ENCODE measurements at regions not wholly inside any gene's neighbourhood (a gene's known extent, or its start where the extent isn't known, plus 50 kb on each side); places are given as distances from the start of the nearest gene placed in this dataset.
"Not testable (repeated sequence)": the region's sequence is repeated elsewhere in the genome, so short reads cannot be mapped to it uniquely, and the experiment has no call there.

GRCh38 chr3:187795207-187795960 lies 50.1 kb upstream of the BCL6 start:
- no peak for DNase-seq (ENCODE audit: low spot score)

- no peak for DNase-seq (ENCODE audit: low spot score)
These were observed 52.9 kb upstream of the BCL6 start for GRCh38 chr3:187798126-187798525.

GRCh38 chr3:187798531-187799530 lies 53.6 kb upstream of the BCL6 start:
- DNase-seq (ENCODE audit: low spot score), result no peak

DNA sequence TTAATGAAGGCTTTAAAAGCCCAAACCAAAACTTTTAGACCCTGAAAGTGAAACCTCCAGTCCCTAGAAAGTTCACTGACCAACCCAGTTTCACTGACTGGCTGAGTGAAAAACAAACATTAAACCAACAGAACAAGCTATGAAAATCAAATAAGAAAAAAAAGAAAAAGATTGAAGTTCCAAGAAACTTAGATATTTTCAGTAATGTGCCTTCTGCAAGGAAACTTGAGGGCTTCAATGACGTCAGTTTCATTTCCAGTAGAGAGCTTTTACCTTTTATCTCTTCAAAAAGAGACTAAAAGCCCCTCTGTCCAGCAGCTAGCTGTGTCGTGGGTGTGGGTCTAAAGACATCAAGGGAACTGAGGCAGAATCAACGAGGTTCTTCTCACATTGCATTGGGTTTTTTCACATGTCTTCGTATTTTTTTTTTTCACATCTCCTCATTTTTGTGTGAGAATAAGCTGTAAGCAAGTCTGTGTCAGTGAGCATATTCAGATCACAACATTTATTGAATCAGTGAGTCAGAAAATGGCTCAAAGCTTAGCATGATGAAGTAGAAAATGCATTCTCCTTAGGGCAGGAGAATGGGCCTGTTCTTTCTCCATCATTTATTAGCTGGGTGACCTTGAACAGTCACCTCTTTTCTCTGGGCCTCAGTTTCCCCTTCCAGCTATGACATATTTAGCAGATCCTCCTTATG lies 54.8 kb upstream of the BCL6 start:
- no peak for DNase-seq (ENCODE audit: low spot score)

- no peak for DNase-seq (ENCODE audit: low spot score)
These were observed 55.9 kb upstream of the BCL6 start for GRCh38 chr3:187801152-187801551.

- DNase-seq (ENCODE audit: low spot score), result no peak
These were observed 57.1 kb upstream of the BCL6 start for GRCh38 chr3:187802203-187802927.

DNA sequence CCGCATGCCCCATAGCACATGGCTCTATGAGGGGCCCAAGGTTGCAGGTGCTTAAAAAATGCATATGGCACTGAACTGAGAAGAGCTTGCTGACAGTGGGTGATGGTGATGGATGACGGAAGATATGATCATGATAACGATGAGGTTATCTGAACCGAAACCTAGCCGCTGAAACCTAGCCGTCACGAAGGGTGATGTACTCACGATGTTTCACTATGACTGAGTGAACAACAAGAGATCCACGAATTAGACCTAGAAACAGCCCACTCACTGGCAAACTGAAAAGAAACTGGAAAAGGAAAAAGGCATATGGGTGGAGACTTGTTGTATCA lies 57.6 kb upstream of the BCL6 start:
- DNase-seq (ENCODE audit: low spot score), result no peak

DNA sequence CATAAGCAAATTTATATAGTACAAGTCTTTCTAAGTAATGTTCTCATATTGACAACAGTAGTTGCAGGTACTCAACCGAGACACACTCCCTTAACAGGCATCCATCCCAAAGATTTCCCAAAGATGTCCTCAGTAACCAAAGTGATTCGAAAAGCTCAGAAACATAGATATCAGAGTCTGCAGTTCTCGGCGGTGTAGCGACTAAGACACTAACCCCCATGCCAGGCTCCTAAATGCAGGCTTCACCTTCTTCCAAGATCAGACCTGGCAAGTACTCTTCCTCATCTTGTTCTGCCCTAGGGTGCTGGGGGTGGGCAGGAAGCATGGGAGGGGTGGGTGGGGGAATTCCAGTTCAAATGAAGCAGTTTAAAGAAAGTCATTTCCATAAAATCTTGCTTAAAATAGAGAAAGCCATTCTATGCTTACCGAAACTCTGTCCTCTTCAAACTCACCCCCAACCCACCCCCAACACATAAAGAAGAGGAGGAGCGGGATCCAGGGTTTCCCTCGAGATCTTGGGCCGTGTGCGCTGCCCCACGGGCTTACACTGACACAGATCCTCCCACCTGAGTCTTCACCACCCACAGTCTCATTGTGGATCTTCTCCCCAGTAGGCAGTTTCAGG lies 59.0 kb upstream of the BCL6 start:
- DNase-seq (ENCODE audit: low spot score), result no peak

- DNase-seq (ENCODE audit: low spot score), result no peak
These were observed 59.5 kb upstream of the BCL6 start for GRCh38 chr3:187804745-187805121.

DNA sequence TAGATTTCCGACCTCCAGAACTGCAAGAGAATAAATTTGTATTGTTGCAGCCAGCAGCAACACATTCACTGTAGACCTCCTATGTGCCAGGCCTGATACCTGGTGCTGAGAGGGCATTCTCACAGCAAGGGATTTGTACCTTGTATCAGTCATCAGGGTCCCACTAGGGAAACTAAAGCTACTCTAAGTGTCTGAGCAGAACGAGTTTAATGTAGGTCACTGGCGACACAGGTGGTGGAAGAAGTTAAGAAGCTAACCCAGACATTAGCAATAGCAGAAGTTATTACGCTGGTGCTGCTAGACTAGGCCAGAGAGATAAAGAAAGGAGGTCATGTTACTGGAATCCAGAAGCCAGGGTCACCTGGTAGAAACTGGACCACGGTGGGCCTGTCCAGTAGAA lies 60.5 kb upstream of the BCL6 start:
- DNase-seq (ENCODE audit: low spot score), result no peak

- no peak for DNase-seq (ENCODE audit: low spot score)
These were observed 62.0 kb upstream of the BCL6 start for GRCh38 chr3:187807086-187807862.

DNA sequence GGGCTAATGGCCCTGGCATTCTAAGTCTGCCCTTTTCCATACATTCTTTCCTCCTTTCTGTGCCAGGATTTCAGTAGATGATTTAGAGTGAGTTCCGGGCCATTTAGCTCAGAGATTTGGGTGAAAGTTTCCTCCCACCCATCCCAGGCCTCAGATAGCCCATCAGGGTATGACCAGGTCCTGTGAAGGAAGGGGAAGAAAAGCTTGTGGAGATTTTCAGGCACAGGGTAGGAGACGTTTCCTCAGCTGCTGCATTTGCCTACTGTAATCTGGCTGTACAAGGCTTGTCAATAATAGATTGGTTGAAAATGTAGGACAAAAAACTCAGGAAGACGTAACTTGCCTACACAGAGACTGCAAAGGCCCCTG lies 63.2 kb upstream of the BCL6 start:
- no peak for DNase-seq (ENCODE audit: low spot score)

GRCh38 chr3:187809612-187809991 lies 64.3 kb upstream of the BCL6 start:
- DNase-seq (ENCODE audit: low spot score), result no peak

GRCh38 chr3:187810021-187810446 lies 64.8 kb upstream of the BCL6 start:
- no peak for DNase-seq (ENCODE audit: low spot score)

DNA sequence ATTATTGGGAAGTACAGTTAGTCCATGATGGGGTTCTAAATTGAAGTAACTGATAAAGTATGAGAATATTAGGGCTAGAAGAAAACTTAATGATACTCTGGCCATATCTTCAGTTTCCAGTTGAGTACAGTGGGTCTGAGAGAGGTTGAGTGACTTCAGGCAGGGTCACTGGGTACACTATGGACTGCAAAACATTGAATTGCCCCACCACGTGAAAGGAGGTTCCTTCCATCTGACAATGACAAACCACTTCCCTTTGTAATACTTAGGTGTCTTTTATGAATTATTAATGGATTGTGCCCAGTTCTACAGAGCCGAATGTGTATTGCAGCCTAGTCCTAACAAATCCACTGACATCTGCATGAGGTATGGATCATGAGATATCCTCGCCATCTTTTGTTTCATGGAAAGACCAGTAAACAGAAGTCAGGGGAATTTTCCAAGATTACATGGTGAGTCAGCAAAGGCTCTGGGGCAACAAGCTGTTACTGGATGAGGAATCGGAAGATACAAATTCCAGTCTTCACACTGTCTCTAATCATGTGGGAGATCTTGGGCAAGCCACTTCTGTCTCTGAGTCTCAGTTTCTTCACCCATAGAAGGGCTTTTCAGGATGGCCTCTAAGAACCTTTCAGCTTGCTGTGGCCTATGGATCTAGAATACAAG lies 66.5 kb upstream of the BCL6 start:
- no peak for DNase-seq (ENCODE audit: low spot score)

DNA sequence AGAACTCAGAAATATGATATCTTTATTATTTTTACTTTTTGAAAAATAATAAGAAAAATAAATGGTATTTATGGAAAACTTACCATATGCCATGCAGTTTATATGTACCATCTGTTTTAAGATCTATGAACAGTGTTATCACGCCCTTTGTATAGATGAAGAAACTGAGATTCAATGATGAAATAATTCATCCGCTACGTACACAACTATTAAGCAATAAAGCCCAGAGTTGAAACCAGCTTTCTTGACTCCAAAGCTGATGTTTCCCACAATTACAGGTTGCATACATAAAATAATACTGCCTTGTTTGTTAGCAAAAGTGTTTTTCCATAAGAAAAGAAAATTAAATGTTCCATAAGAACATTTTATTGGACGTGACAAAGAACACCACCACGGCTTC lies 67.2 kb upstream of the BCL6 start:
- no peak for DNase-seq (ENCODE audit: low spot score)

DNA sequence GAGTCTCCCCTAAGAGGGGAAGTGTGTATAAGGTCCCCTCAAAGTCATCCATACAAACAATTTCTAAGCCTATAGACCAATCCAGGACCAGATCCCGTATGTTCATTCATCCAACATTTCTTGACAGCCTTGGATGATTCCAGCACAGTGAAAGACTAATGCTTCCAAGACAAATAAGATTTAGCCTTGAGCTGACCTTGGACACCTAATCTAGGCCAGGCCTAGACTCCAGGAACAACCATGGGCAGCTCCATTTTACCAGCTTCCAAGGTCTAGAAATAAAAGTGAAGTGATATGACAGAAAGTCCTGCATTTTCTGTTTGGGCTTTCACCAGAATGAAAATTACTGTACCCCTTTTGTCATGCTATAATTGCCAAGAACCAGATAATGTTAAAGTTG lies 67.9 kb upstream of the BCL6 start:
- no peak for DNase-seq (ENCODE audit: low spot score)

- not testable (repeated sequence) for DNase-seq (ENCODE audit: low spot score)
These were observed 72.5 kb upstream of the BCL6 start for GRCh38 chr3:187817766-187818165.

DNA sequence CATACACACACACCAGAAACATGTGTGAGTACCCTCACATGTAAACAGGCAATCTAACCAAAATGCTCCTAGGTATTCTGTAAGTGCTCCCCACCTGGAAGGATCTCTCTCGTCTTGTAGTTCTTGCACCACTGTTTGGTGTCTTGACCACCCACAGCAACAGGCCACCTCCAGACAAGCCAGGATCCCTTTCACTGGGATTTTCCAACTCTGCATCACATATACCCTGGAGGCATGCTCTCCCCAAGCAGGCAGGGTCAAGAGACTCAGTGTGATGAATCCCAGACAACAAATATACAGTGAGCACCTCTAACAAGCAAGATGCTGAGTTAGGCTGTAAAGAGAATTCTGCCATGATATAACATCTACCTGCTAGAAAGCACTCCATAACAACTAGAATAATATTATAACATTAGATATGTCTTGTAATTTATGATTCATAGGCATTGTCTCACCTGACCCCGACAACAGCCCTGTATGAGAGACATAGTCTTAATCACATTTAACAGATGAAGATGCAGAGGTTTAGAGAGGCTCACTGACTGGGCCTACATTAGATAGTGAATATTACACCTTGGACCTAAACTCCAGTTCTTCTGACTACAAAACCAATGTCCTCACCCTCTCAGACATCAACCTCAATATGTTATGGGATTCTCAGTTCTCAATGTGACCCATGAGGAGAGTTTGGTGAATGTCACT lies 76.5 kb upstream of the BCL6 start:
- no peak for DNase-seq (ENCODE audit: low spot score)

DNA sequence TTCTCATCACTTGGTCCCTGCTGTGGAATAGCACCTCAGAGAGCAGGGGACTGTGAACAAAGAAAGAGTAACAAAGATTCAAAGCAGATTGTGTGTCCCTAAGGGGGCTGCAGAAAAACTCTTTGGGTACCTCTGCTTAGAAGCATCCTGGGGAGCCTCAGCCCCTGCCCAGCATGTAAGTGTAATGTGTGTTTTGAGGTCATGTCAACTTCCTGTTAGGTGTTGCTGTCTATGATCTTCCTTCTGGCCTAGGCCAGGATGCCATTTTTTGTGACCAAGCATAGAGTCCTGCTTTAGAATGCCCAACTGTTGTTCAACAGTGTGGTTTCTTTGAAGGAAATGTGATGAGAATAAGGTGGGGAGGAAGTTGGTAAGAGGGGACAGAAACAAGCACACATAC lies 77.1 kb upstream of the BCL6 start:
- DNase-seq (ENCODE audit: low spot score), result no peak

All from COLO829 (cell line).